RWPE1 (cell line): ENCODE measurements at regions not wholly inside any gene's neighbourhood (a gene's known extent, or its start where the extent isn't known, plus 50 kb on each side); places are given as distances from the start of the nearest gene placed in this dataset.

Experiments used
- CTCF ChIA-PET: fragments of 350-600 bp; sonication (Branson Sonifier 250); formaldehyde crosslinking; extraction: SDS; loops from one replicate; lab custom pipeline; 2021; lab: Yijun Ruan, JAX
- POLR2A ChIA-PET: fragments of 400-600 bp; formaldehyde crosslinking; extraction: SDS; loops from one replicate; lab custom pipeline; 2020; ENCODE audit warnings: antibody characterized with exemption; ENCODE audit not compliant: low non-redundant PET; lab: Yijun Ruan, JAX
- DNase-seq: peaks from one replicate; pipeline ENCODE4 v3.0.0; 2012; ENCODE audit warnings: low spot score
- H3K27ac ChIP-seq: fragments of 450-650 bp; 2 replicates; pipeline ENCODE4 v1.5.1; 2017
- TF ChIP-seq, protein P1 (sequence below): fragments of 450-650 bp; conservative IDR thresholded peaks from 2 replicates; pipeline ENCODE4 v1.5.1; 2017; ENCODE audit warnings: low read depth, mild to moderate bottlenecking

DNA sequence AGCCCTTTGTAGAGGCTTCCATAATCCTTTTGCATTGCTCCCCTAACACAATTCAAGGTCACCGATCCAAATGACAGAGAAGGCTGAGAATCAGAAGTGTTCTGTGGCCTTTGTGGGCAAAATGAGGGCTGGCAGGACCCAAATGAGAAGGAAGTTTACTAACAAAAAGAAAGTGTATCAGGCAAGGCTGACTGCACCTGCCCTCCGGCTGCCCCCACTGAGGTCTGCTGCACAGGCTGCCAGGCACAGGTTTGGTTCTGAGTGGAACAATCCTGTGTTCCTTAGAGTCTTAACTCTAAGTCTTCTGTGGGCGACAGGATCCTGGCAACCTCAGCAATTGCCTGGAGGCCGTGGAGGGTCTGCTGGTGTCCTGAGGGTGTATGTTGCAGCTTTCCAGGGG is 568.5 kb downstream of the CMPK2 start:
- POLR2A ChIA-PET, result no interaction called here
- TF ChIP-seq, protein P1, sequence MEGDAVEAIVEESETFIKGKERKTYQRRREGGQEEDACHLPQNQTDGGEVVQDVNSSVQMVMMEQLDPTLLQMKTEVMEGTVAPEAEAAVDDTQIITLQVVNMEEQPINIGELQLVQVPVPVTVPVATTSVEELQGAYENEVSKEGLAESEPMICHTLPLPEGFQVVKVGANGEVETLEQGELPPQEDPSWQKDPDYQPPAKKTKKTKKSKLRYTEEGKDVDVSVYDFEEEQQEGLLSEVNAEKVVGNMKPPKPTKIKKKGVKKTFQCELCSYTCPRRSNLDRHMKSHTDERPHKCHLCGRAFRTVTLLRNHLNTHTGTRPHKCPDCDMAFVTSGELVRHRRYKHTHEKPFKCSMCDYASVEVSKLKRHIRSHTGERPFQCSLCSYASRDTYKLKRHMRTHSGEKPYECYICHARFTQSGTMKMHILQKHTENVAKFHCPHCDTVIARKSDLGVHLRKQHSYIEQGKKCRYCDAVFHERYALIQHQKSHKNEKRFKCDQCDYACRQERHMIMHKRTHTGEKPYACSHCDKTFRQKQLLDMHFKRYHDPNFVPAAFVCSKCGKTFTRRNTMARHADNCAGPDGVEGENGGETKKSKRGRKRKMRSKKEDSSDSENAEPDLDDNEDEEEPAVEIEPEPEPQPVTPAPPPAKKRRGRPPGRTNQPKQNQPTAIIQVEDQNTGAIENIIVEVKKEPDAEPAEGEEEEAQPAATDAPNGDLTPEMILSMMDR, result no peak
- CTCF ChIA-PET, result no interaction called here

DNA sequence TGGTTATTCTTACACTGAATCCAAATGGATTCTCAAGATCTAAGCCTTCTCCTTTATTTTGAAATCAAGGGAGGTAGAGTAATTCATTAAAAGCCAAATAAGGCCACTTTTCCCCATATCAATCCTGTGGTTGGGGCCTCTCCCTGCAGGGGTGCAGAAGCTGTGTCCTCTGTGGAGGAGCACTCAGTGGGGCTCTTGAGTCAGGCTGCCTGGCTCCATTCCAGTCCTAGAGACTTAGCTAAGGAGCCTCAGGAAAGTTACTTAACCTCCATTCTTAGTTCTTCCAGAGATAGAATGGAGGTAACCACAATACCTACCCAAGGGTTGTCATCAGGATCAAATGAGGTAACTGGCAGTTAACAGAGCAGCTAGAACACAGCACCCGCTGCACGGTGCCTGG is 564.3 kb downstream of the CMPK2 start:
- no peak for DNase-seq
- POLR2A ChIA-PET, result no interaction called here
- H3K27ac ChIP-seq, result no peak overlapping the region
- CTCF ChIA-PET, result no interaction called here
- TF ChIP-seq, protein P1, result no peak

More for the DNA sequence above, 568.5 kb downstream of the CMPK2 start:
- H3K27ac ChIP-seq, result no peak overlapping the region
- DNase-seq, result no peak

DNA sequence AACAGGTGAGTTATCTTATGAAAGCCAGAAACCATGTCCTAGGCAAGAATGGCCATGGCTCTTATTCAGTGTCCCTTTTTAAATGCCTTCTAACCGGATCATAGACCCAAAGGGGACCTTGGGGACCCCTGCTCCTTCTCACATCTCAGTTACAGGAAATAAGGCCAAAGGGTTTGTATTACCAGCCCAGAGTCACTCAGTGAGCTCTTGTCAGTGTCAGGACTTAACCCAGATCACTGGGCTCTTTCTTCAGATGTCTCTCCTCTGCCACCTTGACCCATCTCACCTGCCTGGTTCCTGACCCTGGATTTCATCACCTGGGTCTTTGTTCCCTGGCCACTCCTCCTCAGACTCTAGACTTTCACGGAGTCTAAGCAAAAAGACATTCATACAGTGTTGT is 556.7 kb downstream of the CMPK2 start:
- ChIA-PET CTCF (no interaction called here), POLR2A (no interaction called here)
- DNase-seq, result no peak
- no peak overlapping the region for H3K27ac ChIP-seq
- TF ChIP-seq, protein P1, result no peak

DNA sequence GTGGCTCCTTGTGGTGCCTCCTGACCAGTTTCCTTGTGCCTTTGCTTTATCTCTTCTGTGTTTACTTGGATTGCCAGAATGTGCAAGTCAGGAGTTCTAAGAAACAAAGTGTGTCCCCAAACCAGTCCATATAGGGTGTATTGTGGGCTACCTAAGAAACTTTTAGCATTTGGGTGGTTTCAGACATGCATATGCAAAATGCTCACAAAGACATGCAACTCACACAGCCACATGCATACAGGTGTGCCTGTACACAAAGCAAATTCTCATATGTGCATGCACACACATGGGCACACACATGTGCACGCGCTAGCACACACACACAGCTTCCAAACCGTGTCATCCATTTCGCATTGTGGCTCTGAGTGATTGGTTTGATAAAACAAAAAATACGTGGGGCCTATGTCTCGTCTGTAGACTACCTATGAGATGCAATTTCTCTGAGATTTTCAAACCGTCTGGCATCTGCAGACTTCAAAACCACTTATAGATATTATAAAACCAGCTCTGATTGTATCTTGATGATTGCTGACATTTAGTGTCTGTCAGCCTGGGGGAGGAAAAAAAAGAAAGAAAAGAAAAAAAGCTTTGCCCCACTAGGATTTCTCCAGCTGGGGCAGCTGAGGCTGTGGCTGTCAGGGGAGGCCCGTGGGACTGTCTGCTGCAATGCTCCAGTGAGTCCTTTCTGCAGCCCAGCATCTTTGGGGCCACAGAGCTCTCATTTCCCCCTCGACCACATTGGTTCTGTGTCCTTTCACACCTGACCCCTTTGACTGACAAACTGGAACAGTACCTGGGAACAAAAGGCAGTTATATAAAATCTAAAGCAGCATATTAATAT is 556.1 kb downstream of the CMPK2 start:
- ChIA-PET CTCF (no interaction called here), POLR2A (no interaction called here)
- DNase-seq, result no peak
- H3K27ac ChIP-seq, result no peak overlapping the region
- TF ChIP-seq, protein P1, result no peak

DNA sequence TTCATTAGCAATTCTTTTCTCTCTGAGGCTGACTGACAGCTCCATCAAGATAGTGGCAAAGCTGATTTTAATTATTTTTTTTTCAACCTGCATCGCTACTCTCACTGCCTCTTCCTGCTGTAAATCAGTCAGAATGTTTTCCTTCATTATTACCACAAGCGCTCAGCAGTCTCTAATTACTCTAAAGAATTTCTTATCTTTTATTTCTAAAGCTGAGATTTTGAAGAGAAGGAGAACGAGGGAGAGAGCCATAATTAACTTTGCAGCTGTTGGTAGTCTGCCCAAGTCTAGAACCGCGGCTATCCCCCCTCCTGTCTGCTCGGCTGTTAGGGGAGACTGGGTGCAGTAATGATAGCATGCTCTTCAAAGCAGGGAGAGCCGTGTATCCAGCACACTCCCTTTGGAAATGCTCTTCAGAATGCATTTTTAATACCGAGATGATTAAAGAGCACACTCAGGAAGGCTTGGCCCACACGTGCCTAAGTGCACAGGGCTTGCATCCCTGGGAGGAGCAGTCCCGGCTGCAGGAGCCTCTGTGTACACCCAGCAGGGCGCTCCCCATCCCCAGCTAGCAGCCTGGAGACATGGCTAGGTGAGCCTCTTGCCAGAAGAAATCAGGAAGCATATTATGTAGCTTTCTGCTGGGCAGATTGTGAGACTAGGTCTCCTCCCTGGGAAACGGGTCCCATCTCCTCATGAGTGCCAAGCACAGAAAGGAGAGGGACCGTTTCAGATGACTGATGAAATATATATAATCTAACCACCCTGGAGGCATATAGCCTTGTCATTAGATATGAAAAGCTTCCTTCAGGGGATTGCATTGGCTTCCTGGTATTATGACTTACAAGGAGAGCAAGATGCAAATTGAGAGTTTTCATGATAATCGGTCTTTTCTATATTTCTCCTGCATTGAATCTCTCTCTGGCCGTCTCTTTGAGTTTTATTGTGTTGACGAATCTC is 555.2 kb downstream of the CMPK2 start:
- POLR2A ChIA-PET, result no interaction called here
- TF ChIP-seq, protein P1, result no peak
- DNase-seq, result no peak
- H3K27ac ChIP-seq, result no peak overlapping the region
- CTCF ChIA-PET, result no interaction called here

DNA sequence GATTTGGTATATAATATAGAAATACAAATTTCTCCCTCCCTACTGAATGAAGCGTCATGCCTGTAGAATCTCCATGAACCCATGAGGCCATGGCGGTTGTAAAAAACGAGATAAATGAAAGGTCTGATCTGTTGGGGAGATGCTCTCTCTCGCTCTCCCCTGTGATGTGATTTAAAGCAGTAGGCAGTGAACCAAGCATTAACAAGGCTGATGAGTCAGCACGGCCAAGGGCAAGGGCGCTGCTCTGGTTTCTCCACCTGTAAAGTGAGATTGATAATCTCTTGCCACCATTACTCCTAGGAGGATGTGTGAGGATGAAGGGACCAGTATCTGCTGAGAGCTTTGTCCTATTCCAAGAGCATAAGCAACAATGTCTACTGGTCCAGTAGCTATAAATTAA is 553.3 kb downstream of the CMPK2 start:
- no peak overlapping the region for H3K27ac ChIP-seq
- TF ChIP-seq, protein P1, result no peak
- ChIA-PET CTCF (no interaction called here), POLR2A (no interaction called here)
- DNase-seq, result no peak
